GM21423 (cell line): ENCODE measurements at regions not wholly inside any gene's neighbourhood (a gene's known extent, or its start where the extent isn't known, plus 50 kb on each side); places are given as distances from the start of the nearest gene placed in this dataset.
A peak's percentile ranks its signal among the peaks of the same experiment; 100 is the strongest.

Source experiments
- ATAC-seq: cut with Tn5 transposase; IDR thresholded peaks from one replicate; pipeline ENCODE4 v1.9.1; 2021; ENCODE audit warnings: mild to moderate bottlenecking, moderate library complexity; ENCODE audit not compliant: unreplicated experiment

- ATAC-seq = no peak
These were observed 329.3 kb downstream of the ACTL7B start for GRCh38 chr9:108526518-108526917.

DNA sequence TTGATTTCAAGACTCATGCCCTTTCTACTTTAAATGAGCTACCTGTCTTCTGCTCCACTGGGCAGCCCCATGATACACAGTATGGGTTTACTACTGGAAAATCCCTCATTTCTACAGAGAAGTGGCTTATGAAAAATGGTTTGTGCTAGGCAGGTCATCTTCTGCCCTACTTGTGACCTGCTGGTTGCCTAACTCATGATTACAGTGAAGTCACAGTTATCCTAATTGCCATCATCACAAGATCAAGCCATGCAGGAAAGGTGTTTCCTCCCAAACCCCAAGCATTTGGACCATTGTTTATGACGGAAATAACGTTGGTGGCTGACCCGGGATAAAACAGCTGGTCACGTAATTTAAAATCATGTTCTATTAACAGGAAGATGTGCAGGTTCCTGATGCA is 330.6 kb downstream of the ACTL7B start:
- ATAC-seq = no peak

DNA sequence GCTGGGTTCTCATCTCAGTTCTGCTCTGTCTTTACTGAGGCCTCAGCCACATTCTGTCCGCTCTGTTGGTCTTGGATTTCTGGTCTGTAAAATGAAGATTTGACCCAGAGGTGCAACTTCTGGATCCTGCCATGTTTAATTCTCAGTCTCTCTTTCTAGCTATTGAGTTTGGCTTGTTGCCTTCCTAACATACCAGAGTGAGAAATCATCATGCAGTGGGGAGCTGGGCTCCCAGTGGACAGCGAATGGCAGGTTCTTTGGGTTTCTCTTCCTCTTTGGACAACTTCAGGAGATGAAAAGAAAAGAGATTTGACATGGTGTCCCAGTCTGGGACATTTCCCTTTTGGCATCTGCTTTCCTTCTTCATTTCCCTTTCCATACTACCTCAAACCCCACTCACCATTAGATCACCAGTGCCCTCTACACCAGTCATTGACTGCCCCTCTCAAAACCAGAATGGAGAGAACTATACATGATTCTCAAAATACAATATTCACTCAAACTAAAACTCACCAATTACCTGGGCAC is 334.7 kb downstream of the ACTL7B start:
- no peak for ATAC-seq

DNA sequence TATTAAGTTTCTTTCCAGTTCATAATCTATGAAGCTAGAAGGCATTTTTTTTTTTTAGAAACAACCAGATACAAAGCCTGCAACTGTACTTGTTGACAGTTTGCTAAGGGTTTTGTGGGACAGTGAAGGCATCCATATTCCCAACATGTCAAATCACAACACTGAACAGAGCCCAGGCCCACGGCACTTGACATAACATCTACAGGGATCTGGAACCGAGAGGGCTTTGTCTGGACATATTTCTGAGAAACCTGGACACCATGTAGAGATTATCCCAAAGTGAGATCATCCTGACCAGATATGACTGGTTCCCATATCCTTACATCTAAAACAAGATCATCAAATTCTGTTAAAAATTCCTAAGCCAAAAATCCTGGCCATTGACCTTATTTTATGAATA is 336.3 kb downstream of the ACTL7B start:
- ATAC-seq = no peak

DNA sequence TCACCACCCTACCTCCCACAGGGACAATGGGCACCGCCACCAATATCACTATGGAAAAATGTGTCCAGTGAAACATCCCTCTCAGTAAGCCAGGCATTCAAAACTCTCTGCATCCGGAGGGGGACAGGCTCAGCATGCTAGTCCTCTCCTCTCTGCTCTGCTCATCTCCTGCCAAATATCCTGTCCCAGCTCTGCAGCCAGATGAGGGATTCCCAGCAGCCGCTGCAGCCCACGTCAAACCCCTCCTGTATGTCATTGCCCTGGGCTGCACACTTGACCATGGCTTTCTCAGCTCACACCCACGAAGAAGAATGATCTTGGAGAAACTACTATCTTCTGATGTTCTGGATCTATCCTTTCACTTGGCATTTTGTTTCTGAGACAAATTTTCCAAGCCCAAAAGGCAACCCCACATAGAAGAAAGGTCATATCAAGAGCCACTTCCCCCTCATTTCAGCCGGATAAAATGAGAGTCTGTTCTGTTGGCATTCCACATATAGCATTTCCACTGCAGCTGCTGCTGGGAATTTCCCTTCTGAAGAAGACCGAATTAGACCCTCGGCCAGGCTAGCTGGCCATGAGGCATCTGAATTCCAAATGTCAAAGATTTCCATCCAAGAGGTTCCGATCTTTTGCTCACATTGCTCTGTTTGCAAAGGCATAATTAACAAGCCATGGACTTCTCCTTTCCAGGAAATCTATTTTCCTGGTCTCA is 338.0 kb downstream of the ACTL7B start:
- ATAC-seq = no peak

DNA sequence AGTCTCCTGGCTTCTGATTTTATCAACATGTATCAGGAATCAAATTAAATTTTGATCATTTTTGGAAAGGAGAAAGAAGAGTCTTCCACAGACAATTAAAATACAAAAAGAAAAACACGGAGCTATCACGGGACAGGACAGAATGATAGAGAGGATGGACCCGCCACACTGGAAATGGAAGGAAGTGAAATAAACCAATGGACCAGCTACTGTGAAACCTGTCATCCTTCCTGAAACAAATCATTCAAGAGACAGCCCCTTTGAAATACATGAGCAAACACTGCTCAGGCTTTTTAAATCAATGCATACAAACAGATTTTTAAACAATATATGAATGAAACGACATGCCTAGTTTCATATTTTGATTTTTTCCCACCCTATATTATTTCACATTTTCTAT is 339.4 kb downstream of the ACTL7B start:
- ATAC-seq = no peak

DNA sequence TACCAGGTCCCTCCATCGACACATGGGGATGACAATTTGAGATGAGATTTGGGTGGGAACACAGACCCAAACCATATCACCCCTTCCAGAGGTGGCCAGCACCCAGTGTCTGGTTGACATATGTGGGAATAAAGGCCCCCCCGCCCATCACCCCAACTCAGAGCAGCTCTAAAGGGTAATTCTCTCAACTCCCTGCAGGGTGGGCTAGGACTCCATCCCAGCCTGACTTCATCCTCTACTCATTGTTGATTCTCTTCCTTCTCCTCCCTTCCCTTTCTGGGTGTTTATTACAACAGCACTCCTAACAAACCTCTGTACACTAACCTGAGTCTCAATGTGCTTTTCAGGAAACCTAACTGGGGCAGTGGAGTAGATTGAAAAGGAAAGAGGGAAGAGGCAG is 339.9 kb downstream of the ACTL7B start:
- ATAC-seq = no peak

- ATAC-seq = no peak
These were observed 343.2 kb downstream of the ACTL7B start for GRCh38 chr9:108512426-108513173.

- no peak for ATAC-seq
These were observed 344.5 kb downstream of the ACTL7B start for GRCh38 chr9:108511307-108511706.

GRCh38 chr9:108496846-108497245 is 358.9 kb downstream of the ACTL7B start:
- ATAC-seq = no peak

DNA sequence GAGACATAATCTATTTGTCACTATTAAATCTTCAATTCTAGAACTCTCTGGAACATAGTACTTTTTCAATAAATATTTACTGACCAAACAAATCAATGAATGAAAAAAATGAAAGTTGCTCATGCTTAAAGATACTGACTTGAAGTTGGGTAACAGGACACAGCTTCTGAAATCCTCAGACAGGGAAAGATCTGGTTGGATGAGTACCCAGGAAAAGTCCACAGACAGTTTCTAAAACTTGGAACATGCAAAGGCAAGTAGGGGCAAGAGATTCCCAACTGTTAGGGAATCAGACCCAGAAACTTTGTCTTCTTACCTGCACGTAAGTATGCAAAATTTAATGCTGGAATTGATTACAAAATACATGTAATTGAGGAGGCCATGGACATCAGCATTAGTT is 366.2 kb downstream of the ACTL7B start:
- ATAC-seq = no peak

GRCh38 chr9:108486831-108487230 is 369.0 kb downstream of the ACTL7B start:
- no peak for ATAC-seq

DNA sequence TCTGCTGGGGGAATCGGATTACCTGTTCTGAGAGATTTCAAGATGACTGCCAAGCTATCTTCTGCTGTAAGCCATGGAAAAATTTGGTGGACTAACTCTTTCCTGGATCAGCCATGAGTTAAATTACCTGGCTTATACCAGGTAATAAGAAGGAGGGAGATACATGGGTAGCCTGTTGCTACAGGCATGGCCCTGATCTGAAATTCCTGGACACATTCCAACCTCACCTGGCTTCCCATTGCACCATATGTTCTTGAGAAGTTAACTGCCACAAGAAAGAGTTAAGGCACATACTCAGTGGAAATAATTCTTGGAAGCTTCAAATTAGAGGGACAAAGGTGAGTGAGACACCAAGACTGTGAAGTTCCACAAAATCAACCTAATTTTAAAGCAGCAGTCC is 371.3 kb downstream of the ACTL7B start:
- ATAC-seq = no peak

- ATAC-seq = no peak
These were observed 372.1 kb downstream of the ACTL7B start for GRCh38 chr9:108483676-108484075.

GRCh38 chr9:108479989-108480652 is 375.7 kb downstream of the ACTL7B start:
- ATAC-seq = no peak

DNA sequence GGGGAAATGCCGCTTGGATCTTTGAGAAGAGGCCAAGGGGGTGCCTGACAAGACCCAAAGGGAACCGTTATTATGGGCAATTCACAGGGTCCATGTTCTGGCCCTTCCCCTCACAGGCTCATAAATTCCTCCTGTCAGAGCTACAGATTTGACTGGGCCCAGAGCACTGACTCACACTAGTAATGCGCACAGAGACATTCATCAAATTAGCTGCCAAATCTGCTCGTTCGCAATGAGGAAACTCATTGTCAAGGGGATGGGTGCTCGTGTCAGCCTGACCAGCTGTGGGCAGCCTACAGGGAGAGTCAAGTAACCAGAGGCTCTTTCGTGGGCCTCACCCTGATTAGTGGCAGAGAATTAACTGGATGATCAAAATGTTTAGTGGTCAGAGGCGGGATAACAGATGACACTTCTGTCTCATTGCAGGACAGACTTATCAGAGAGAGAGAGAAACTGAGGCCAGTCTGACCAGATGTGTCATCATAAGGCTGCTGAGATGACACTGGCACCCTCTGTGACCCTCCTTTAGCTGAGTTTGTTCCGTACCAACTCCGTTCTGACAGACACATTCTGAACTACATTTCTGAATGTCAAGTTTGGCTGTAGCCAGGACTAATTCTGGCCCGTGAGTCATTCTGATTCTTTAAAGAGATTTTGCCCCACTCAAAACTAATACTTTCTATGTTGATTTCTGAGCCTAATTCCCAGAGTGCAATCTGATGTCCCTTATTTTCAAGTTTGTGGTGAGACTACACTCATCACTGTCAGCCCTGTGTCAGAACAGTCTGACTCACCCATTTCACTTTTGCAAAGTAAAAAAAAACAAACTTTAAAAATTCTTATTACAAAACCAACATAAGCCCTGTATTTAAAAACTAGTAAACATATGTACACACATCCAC is 377.1 kb downstream of the ACTL7B start:
- ATAC-seq = peak; percentile 81

DNA sequence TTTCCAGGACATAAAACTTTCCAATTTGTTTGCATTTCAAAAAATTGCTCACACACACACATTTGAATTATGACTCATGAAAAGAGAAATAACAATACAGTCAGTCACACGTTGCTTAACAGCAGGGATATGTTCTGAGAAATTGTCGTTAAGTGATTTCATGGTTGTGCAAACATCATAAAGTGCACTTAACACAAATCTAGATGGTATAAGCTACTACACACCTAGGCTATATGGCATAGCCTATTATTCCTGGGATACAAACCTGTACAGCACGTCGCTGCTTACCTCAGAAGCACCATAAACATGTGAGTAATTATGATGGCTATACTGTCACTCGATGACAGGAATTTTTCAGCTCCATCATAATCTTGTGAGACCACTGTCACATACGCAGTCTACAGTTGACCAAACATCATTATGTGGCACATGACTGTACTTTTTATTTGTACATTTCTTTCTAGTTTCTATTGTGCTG is 378.2 kb downstream of the ACTL7B start:
- ATAC-seq = no peak

DNA sequence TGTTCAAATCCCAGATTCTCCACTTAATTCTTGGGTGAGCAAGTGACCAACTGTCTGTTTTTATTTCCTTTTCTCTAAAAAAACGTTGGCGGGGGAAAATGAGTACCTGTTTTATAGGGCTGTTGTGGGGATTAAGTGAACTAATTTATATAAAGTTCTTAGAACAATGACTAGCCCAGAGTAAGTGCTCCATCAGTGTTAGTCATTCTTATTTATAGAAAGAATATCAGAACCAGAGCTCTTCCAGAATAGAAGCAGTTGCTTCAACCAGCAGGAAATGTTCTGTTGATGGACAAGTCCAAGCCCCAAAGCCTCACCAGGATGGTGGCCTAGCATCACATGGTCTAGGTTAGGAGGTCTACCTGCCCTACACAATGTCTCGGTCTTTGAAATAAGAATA is 379.2 kb downstream of the ACTL7B start:
- ATAC-seq = no peak

DNA sequence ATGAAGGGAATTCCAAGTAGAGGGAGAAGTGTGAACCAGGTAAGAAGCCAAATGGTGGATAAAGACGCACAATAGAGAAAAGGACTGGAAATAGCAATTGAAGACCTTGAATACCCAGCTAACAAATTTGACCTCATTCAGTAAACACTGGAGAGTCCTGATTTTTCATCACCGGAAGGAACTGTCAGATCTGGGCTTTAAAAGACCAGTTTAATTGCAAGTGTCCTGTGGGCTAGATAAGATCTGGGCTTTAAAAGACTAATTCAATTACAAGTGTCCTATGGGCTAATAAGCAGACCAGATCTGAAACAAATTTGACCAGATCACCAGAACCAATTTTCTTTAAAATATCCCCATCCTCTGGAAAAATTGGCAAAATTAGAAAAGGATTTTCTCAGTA is 380.0 kb downstream of the ACTL7B start:
- ATAC-seq = no peak

- no peak for ATAC-seq
These were observed 381.4 kb downstream of the ACTL7B start for GRCh38 chr9:108474356-108474755.
